SK-N-SH (cell line): ENCODE measurements at regions not wholly inside any gene's neighbourhood (a gene's known extent, or its start where the extent isn't known, plus 50 kb on each side); places are given as distances from the start of the nearest gene placed in this dataset.

Experiments
- CHD2 ChIP-seq: fragments of 150-350 bp; IDR thresholded peaks from 2 replicates; pipeline ENCODE4 v1.6.1; 2018; ENCODE audit warnings: low read length; ENCODE audit not compliant: partially characterized antibody
- FOXM1 ChIP-seq: IDR thresholded peaks from 2 replicates; pipeline ENCODE4 v1.4.0; 2012; ENCODE audit warnings: low read depth, mild to moderate bottlenecking
- MEF2A ChIP-seq: IDR thresholded peaks from 2 replicates; pipeline ENCODE4 v1.4.0; 2012; ENCODE audit warnings: low read depth, borderline replicate concordance
- NFIC ChIP-seq: IDR thresholded peaks from 2 replicates; pipeline ENCODE4 v1.4.0; 2012; ENCODE audit warnings: borderline replicate concordance
- POLR2AphosphoS5 ChIP-seq: IDR thresholded peaks from 2 replicates; pipeline ENCODE4 v1.6.1; 2012; ENCODE audit warnings: low read depth, low read length
- RAD21 ChIP-seq: IDR thresholded peaks from 2 replicates; pipeline ENCODE4 v1.6.1; 2012; ENCODE audit warnings: mild to moderate bottlenecking, low read length
- RXRA ChIP-seq: IDR thresholded peaks from 2 replicates; pipeline ENCODE4 v1.4.0; 2012; ENCODE audit warnings: low read depth, mild to moderate bottlenecking, borderline replicate concordance
- TAF1 ChIP-seq: IDR thresholded peaks from 2 replicates; pipeline ENCODE4 v1.6.1; 2012; ENCODE audit warnings: low read depth, mild to moderate bottlenecking, low read length, moderate library complexity, borderline replicate concordance
- YY1 ChIP-seq: IDR thresholded peaks from 2 replicates; pipeline ENCODE4 v1.4.0; 2012; ENCODE audit warnings: low read depth, mild to moderate bottlenecking
- TF ChIP-seq, protein P1 (sequence below): fragments of 200-600 bp; sonication (generic); IDR thresholded peaks from 2 replicates; pipeline ENCODE4 v1.6.1; 2017; ENCODE audit warnings: antibody characterized with exemption, mild to moderate bottlenecking, moderate library complexity
- TF ChIP-seq, protein P2 (sequence below): IDR thresholded peaks from 2 replicates; pipeline ENCODE4 v1.4.0; 2012; ENCODE audit warnings: low read depth
- TF ChIP-seq, protein P3 (sequence below): fragments of 150-350 bp; IDR thresholded peaks from 2 replicates; pipeline ENCODE4 v1.6.1; 2016; ENCODE audit warnings: mild to moderate bottlenecking, low read depth, low read length

DNA sequence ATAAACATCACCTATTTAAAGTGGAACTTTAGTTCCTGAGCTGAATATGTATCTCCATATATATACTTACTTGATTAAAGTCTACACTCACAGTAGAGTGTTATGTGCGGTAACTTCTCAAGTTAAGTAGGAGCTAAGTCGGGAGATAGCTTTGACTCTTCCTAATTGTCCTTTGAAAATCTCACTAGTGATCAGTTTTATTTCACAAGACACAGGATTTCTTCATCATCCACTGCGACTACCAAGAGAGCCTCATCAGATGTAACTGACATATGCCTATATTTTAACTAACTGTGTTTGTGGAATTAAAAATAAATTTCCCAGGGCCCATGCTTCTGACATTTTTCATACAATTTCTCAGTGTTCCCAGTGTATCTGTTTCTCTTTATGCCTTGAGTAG is 1664.0 kb downstream of the EFNB2 start:
- TF ChIP-seq RXRA (no peak), MEF2A (no peak), POLR2AphosphoS5 (no peak), YY1 (no peak), CHD2 (no peak), RAD21 (no peak), TAF1 (no peak), NFIC (no peak), FOXM1 (no peak)
- TF ChIP-seq, protein P1, sequence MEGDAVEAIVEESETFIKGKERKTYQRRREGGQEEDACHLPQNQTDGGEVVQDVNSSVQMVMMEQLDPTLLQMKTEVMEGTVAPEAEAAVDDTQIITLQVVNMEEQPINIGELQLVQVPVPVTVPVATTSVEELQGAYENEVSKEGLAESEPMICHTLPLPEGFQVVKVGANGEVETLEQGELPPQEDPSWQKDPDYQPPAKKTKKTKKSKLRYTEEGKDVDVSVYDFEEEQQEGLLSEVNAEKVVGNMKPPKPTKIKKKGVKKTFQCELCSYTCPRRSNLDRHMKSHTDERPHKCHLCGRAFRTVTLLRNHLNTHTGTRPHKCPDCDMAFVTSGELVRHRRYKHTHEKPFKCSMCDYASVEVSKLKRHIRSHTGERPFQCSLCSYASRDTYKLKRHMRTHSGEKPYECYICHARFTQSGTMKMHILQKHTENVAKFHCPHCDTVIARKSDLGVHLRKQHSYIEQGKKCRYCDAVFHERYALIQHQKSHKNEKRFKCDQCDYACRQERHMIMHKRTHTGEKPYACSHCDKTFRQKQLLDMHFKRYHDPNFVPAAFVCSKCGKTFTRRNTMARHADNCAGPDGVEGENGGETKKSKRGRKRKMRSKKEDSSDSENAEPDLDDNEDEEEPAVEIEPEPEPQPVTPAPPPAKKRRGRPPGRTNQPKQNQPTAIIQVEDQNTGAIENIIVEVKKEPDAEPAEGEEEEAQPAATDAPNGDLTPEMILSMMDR = no peak
- TF ChIP-seq, protein P2, sequence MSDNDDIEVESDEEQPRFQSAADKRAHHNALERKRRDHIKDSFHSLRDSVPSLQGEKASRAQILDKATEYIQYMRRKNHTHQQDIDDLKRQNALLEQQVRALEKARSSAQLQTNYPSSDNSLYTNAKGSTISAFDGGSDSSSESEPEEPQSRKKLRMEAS = no peak
- TF ChIP-seq, protein P3, sequence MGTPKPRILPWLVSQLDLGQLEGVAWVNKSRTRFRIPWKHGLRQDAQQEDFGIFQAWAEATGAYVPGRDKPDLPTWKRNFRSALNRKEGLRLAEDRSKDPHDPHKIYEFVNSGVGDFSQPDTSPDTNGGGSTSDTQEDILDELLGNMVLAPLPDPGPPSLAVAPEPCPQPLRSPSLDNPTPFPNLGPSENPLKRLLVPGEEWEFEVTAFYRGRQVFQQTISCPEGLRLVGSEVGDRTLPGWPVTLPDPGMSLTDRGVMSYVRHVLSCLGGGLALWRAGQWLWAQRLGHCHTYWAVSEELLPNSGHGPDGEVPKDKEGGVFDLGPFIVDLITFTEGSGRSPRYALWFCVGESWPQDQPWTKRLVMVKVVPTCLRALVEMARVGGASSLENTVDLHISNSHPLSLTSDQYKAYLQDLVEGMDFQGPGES = no peak
